PFSK-1 (cell line): ENCODE measurements at regions not wholly inside any gene's neighbourhood (a gene's known extent, or its start where the extent isn't known, plus 50 kb on each side); places are given as distances from the start of the nearest gene placed in this dataset.

ENCODE experiments used
- FOXP2 ChIP-seq: optimal IDR thresholded peaks from 2 replicates; pipeline ENCODE3; 2011; ENCODE audit warnings: borderline replicate concordance, control low read depth, inconsistent platforms; ENCODE audit not compliant: insufficient read depth; ENCODE audit errors: extremely low read length, extremely low read depth
- POLR2AphosphoS5 ChIP-seq: IDR thresholded peaks from 2 replicates; pipeline ENCODE4 v1.6.1; 2012; ENCODE audit warnings: low read depth, mild to moderate bottlenecking, control low read depth, low read length, moderate library complexity
- REST ChIP-seq, 2 experiments: IDR thresholded peaks; 2 replicates each; pipeline versions ENCODE4 v1.6.1 to v1.8.0; 2011 to 2012; ENCODE audit warnings: low read depth in 2 of 2, low read length in 2 of 2, control low read depth in 1 of 2, inconsistent platforms in 1 of 2, mild to moderate bottlenecking in 1 of 2, moderate library complexity in 1 of 2; ENCODE audit not compliant: insufficient read depth in 1 of 2
- SIN3A ChIP-seq: IDR thresholded peaks from 2 replicates; pipeline ENCODE4 v1.6.1; 2012; ENCODE audit warnings: mild to moderate bottlenecking, low read length, moderate library complexity, borderline replicate concordance; ENCODE audit not compliant: insufficient read depth
- TAF1 ChIP-seq: IDR thresholded peaks from 2 replicates; pipeline ENCODE4 v1.6.1; 2012; ENCODE audit warnings: low read length, control low read depth, borderline replicate concordance; ENCODE audit not compliant: insufficient read depth

- TF ChIP-seq REST (IDR thresholded peaks at IDR 0.05; ENCODE audit: insufficient read depth in 1 of 2, low read depth in 2 of 2, low read length in 2 of 2) (no peak), FOXP2 (no peak), SIN3A (no peak), TAF1 (no peak), POLR2AphosphoS5 (no peak)
These were observed 50.8 kb upstream of the CTNNA1 start for GRCh38 chr5:138702166-138703077.

DNA sequence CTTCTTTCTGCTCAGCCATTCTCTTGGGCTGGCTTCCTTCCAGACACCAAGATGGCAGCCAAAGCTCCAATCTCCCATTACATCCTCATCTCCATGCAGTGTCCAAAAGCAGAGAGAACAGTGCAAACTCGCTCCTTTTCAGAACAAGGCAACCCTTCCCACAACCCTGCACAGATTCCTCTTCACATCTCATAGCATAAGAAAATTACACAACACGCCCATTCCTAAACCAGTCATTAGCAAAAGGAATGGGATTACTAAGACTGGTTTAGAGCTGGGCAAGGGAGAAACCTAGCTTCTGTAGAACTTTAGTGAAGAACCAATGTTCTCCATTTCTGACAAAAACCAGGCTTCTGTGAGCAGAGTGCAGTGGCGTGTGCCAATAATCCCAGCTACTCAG, 51.5 kb upstream of the CTNNA1 start:
- no peak for TF ChIP-seq SIN3A

DNA sequence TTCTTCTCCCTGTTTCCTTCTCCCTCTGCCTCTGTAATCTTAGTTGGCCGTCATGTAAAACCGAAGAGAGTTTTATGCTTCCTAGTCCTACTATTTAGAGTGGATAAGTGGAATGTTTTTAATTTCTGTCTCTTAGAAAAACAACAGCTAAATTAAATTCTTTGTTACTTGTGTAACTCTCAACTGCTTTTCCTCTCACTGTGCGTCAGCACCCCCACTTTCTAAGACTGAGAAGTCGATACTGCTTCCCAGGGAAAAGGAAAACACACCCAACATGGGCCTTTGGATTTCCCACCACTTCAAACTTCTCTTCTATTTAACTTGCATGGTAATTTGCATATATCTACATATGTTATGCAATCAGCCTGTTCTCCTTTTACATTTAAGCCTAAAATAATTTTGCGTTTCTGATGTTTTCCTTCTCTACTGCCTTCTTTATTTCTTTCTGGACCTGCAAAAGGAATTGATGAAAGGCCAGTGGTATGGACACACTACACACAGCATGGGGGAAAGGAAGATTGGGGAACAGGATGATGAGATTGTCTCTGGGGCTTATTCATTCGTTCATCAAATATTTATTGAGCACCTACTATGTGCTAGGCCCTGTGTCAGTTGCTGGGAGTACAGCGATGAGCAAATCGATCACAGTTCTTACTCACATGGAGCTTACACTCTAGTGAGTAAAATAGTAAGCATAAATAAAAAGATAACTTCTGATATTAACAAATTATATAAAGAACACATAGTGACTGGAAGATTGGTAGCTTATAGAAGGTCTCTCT, 52.5 kb upstream of the CTNNA1 start:
- TF ChIP-seq SIN3A (no peak), FOXP2 (no peak), REST (IDR thresholded peaks at IDR 0.05; ENCODE audit: insufficient read depth in 1 of 2, low read depth in 2 of 2, low read length in 2 of 2) (no peak)

- no peak for TF ChIP-seq SIN3A
These were observed 53.7 kb upstream of the CTNNA1 start for GRCh38 chr5:138699482-138699881.

- TF ChIP-seq TAF1: no peak
- no peak for TF ChIP-seq POLR2AphosphoS5
- no peak for TF ChIP-seq SIN3A
- TF ChIP-seq REST (IDR thresholded peaks at IDR 0.05; ENCODE audit: insufficient read depth in 1 of 2, low read depth in 2 of 2, low read length in 2 of 2): no peak
- TF ChIP-seq FOXP2: no peak
These were observed 54.5 kb upstream of the CTNNA1 start for GRCh38 chr5:138698713-138699112.

DNA sequence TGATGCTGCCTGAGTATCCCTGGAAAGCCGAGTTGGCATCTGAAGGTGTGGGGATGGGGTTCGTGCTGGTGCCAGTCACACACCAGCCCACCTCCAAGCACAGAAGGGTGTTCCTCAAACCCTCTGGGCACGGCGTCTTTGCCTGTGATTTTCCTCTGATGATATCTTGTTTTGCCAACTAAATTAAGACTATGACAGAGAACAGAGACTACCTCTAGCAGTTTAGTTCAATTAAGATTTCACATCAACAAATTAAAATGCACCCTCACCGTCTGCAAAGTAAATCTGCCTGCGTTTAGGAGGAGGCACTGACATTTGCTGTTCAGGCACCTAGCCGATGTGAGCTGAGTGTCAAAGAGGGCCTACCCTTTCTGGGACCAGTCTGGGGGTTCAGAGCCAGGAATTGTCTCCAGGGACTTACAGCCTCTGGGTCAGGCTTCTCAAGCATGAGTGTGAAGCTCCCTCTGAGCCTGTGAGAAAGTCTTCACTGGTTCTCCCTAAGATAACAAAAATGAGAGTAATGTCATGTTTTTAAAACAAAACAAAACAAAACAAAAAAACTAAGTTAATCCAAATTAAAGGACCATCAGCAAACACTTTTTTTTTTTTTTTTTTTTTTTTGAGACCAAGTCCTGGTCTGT, 55.4 kb upstream of the CTNNA1 start:
- TF ChIP-seq POLR2AphosphoS5: no peak
- no peak for TF ChIP-seq TAF1
- TF ChIP-seq SIN3A: no peak
- no peak for TF ChIP-seq FOXP2
- no peak for TF ChIP-seq REST (IDR thresholded peaks at IDR 0.05; ENCODE audit: insufficient read depth in 1 of 2, low read depth in 2 of 2, low read length in 2 of 2)
